NB4 (cell line): ENCODE measurements at regions not wholly inside any gene's neighbourhood (a gene's known extent, or its start where the extent isn't known, plus 50 kb on each side); places are given as distances from the start of the nearest gene placed in this dataset.

Experiments used
- DNase-seq: peaks from one replicate; pipeline ENCODE4 v3.0.0; 2010; ENCODE audit warnings: low read depth
- H3K4me3 ChIP-seq: one replicate; pipeline ENCODE4 v1.5.1; 2011; ENCODE audit warnings: mild to moderate bottlenecking, low read depth, low read length, moderate library complexity
- MAX ChIP-seq: IDR thresholded peaks from 2 replicates; pipeline ENCODE4 v1.6.1; 2011; ENCODE audit warnings: low read depth, low read length
- MYC ChIP-seq: IDR thresholded peaks from 2 replicates; pipeline ENCODE4 v1.6.1; 2011; ENCODE audit warnings: low read depth, low read length
- POLR2A ChIP-seq: IDR thresholded peaks from 2 replicates; pipeline ENCODE4 v1.6.1; 2011; ENCODE audit warnings: mild to moderate bottlenecking; ENCODE audit not compliant: insufficient read length; ENCODE audit errors: extremely low read depth
- TF ChIP-seq, protein P1 (sequence below): IDR thresholded peaks from one replicate; pipeline ENCODE4 v1.5.1; 2012; ENCODE audit warnings: low read depth, low read length

DNA sequence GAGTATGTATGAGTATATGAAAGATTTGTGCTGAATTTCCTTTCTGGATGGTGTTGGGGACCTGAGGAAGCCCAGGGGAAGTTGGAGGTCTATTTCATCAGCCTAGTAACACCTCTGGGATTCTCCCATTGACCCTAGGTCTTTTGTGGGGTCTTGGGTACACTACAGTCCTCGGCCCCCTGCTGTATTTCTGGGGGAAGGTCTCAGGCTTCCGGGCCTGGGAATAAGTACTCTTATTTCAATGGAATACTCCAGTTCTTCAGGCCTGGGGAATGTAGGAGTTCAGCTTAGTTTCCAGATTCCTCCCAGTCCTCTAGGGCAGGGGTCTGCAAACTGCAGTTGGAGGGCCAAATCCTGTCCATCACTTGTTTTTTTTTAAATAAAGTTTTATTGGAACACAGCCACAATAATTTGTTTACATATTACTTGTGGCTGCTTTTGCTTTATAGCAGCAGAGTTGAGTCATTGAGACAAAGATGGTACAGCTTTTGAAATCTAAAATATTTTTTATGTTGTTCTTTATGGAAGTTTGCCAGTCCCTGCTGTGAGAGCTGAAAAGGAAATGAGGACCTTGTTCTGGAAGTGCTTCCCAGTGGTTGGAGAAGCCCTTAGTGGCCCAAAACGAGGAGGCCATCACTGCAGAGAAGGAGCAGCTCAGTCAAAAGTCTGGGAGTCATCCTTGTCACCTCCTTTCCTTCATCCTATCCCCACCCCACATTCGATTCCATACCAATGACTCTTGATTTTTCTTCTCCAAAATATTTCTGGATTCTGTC lies 142.5 kb upstream of the HS3ST2 start:
- no peak overlapping the region for H3K4me3 ChIP-seq
- DNase-seq, result no peak
- TF ChIP-seq POLR2A, result no peak
- TF ChIP-seq MYC, result no peak
- TF ChIP-seq MAX, result no peak
- TF ChIP-seq, protein P1, sequence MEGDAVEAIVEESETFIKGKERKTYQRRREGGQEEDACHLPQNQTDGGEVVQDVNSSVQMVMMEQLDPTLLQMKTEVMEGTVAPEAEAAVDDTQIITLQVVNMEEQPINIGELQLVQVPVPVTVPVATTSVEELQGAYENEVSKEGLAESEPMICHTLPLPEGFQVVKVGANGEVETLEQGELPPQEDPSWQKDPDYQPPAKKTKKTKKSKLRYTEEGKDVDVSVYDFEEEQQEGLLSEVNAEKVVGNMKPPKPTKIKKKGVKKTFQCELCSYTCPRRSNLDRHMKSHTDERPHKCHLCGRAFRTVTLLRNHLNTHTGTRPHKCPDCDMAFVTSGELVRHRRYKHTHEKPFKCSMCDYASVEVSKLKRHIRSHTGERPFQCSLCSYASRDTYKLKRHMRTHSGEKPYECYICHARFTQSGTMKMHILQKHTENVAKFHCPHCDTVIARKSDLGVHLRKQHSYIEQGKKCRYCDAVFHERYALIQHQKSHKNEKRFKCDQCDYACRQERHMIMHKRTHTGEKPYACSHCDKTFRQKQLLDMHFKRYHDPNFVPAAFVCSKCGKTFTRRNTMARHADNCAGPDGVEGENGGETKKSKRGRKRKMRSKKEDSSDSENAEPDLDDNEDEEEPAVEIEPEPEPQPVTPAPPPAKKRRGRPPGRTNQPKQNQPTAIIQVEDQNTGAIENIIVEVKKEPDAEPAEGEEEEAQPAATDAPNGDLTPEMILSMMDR, result no peak

DNA sequence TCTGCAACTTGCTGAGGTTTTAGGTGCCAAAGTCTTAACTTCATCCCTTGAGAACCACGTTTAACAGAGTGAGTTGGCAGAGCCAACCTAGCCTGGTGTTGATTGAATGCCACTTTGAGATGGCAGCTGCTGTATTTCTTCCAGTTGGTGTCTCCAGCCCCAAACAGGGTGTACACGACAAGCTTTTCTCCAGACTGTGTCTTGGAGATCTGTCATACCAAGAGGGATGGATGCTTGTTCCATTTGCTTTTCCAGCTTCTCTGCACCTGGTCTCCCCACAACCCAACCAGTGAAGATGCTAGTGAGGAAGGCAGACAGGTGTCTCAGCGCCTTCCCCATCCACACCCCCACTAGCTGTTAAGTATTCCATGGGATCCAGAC lies 141.1 kb upstream of the HS3ST2 start:
- no peak for TF ChIP-seq MAX
- TF ChIP-seq POLR2A, result no peak
- TF ChIP-seq, protein P1, result no peak
- TF ChIP-seq MYC, result no peak
- no peak for DNase-seq
- no peak overlapping the region for H3K4me3 ChIP-seq

DNA sequence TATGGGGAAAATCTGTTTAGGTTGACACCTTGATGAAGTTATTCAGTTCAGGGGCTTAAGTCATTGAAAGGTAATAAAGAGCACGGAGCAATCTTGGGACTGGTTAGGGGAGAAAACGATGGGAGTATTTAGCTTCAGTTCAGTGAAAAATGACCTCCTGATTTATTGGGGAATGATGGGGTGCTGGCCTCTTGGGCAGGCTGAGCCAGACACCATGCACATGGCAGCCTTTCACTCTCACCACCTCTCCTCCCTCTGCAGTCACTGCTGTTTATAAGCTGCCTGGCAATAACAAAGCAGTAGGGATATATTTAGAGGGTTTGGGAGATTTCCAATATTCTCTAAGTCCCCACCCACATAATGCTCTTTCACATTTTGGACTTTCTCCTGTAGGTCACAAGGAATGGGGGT lies 140.5 kb upstream of the HS3ST2 start:
- DNase-seq, result no peak
- TF ChIP-seq POLR2A (no peak), MYC (no peak), MAX (no peak)
- TF ChIP-seq, protein P1, result no peak
- H3K4me3 ChIP-seq, result no peak overlapping the region

- H3K4me3 ChIP-seq, result no peak overlapping the region
- TF ChIP-seq POLR2A (no peak), MYC (no peak), MAX (no peak)
- TF ChIP-seq, protein P1, result no peak
- DNase-seq, result no peak
These were observed 139.2 kb upstream of the HS3ST2 start for GRCh38 chr16:22674832-22675191.

GRCh38 chr16:22675745-22676540 lies 138.0 kb upstream of the HS3ST2 start:
- H3K4me3 ChIP-seq, result no peak overlapping the region
- no peak for DNase-seq
- TF ChIP-seq, protein P1, result no peak
